A172 (cell line): ENCODE measurements at regions not wholly inside any gene's neighbourhood (a gene's known extent, or its start where the extent isn't known, plus 50 kb on each side); places are given as distances from the start of the nearest gene placed in this dataset.
"Not testable (repeated sequence)": the region's sequence is repeated elsewhere in the genome, so short reads cannot be mapped to it uniquely, and the experiment has no call there.

Experiments used
- DNase-seq: peaks from one replicate; pipeline ENCODE4 v3.0.0-alpha.2; 2015; ENCODE audit warnings: low spot score

- DNase-seq, result no peak
Measured at GRCh38 chr3:23706111-23706510, 99.6 kb upstream of the UBE2E1 start.

GRCh38 chr3:23709987-23710386 lies 95.8 kb upstream of the UBE2E1 start:
- DNase-seq, result no peak

GRCh38 chr3:23710555-23710954 lies 95.2 kb upstream of the UBE2E1 start:
- DNase-seq, result no peak

GRCh38 chr3:23711916-23712494 lies 93.8 kb upstream of the UBE2E1 start:
- DNase-seq, result no peak

- peak; percentile 89 for DNase-seq
Measured at GRCh38 chr3:23712656-23713559, 92.8 kb upstream of the UBE2E1 start.

- DNase-seq, result peak; percentile 47
Measured at GRCh38 chr3:23713641-23714040, 92.1 kb upstream of the UBE2E1 start.

- no peak for DNase-seq
Measured at GRCh38 chr3:23720059-23720458, 85.7 kb upstream of the UBE2E1 start.

- DNase-seq, result no peak
Measured at GRCh38 chr3:23720885-23721284, 84.9 kb upstream of the UBE2E1 start.

- no peak for DNase-seq
Measured at GRCh38 chr3:23723141-23723540, 82.6 kb upstream of the UBE2E1 start.

GRCh38 chr3:23723930-23724329 lies 81.8 kb upstream of the UBE2E1 start:
- no peak for DNase-seq

- DNase-seq, result no peak
Measured at GRCh38 chr3:23726811-23727548, 78.8 kb upstream of the UBE2E1 start.

GRCh38 chr3:23728601-23729117 lies 77.1 kb upstream of the UBE2E1 start:
- DNase-seq, result peak; percentile 51

GRCh38 chr3:23729362-23729761 lies 76.4 kb upstream of the UBE2E1 start:
- DNase-seq, result not testable (repeated sequence)

- DNase-seq, result no peak
Measured at GRCh38 chr3:23734481-23734880, 71.3 kb upstream of the UBE2E1 start.

GRCh38 chr3:23735062-23735461 lies 70.7 kb upstream of the UBE2E1 start:
- no peak for DNase-seq

- no peak for DNase-seq
Measured at GRCh38 chr3:23735535-23736326, 70.0 kb upstream of the UBE2E1 start.

- peak; percentile 65 for DNase-seq
Measured at GRCh38 chr3:23738944-23739343, 66.8 kb upstream of the UBE2E1 start.

GRCh38 chr3:23739536-23739935 lies 66.2 kb upstream of the UBE2E1 start:
- peak; percentile 76 for DNase-seq

- DNase-seq, result peak; percentile 72
Measured at GRCh38 chr3:23740517-23740965, 65.2 kb upstream of the UBE2E1 start.

- DNase-seq, result peak; percentile 66
Measured at GRCh38 chr3:23741036-23741706, 64.6 kb upstream of the UBE2E1 start.
